ENCODE measurements at regions not wholly inside any gene's neighbourhood (a gene's known extent, or its start where the extent isn't known, plus 50 kb on each side); places are given as distances from the start of the nearest gene placed in this dataset.

DNA sequence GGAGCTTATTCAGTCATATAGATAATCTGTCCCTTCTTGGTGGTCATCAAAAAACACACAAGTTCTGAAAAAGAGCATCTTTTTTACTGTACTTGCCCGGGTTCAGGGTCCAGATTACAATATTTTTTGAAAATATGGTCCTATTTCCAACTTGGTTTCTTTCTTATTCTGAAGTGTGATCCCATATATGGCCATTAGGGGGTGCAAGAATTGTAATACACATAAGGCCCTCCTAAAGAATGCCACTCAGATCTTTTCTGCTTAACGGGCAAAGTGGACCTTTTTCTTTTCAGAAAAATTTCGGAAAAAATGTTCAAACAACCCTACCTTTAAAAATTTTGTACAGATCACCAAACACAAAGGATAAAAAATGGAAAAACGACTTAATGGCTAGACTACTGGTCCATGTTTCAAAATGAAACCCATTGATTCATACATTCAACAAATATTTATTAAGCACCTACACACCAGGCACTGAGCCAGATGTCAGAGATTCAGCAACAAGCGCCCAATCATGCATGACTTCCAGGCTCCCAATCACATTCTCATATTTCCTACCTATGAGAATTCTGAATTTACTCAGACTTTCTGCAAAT, 102.0 kb upstream of the MYRIP start:
- TF ChIP-seq, protein P1, sequence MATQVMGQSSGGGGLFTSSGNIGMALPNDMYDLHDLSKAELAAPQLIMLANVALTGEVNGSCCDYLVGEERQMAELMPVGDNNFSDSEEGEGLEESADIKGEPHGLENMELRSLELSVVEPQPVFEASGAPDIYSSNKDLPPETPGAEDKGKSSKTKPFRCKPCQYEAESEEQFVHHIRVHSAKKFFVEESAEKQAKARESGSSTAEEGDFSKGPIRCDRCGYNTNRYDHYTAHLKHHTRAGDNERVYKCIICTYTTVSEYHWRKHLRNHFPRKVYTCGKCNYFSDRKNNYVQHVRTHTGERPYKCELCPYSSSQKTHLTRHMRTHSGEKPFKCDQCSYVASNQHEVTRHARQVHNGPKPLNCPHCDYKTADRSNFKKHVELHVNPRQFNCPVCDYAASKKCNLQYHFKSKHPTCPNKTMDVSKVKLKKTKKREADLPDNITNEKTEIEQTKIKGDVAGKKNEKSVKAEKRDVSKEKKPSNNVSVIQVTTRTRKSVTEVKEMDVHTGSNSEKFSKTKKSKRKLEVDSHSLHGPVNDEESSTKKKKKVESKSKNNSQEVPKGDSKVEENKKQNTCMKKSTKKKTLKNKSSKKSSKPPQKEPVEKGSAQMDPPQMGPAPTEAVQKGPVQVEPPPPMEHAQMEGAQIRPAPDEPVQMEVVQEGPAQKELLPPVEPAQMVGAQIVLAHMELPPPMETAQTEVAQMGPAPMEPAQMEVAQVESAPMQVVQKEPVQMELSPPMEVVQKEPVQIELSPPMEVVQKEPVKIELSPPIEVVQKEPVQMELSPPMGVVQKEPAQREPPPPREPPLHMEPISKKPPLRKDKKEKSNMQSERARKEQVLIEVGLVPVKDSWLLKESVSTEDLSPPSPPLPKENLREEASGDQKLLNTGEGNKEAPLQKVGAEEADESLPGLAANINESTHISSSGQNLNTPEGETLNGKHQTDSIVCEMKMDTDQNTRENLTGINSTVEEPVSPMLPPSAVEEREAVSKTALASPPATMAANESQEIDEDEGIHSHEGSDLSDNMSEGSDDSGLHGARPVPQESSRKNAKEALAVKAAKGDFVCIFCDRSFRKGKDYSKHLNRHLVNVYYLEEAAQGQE (IDR thresholded peaks at IDR 0.05; ENCODE audit: low read depth), result no peak
- TF ChIP-seq RAD21 (IDR thresholded peaks at IDR 0.05; ENCODE audit: low read depth), result peak; percentile 48
- TF ChIP-seq, protein P2, sequence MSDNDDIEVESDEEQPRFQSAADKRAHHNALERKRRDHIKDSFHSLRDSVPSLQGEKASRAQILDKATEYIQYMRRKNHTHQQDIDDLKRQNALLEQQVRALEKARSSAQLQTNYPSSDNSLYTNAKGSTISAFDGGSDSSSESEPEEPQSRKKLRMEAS (IDR thresholded peaks at IDR 0.05), result no peak
- no peak for TF ChIP-seq FOXM1 (IDR thresholded peaks at IDR 0.05; ENCODE audit: borderline replicate concordance, low read depth)
- no peak for TF ChIP-seq CREB1 (IDR thresholded peaks at IDR 0.05; ENCODE audit: low read depth)
